Peyer's patch (tissue), 4 donors: ENCODE measurements at regions not wholly inside any gene's neighbourhood (a gene's known extent, or its start where the extent isn't known, plus 50 kb on each side); places are given as distances from the start of the nearest gene placed in this dataset.

Experiments
- DNase-seq, 3 donors: peaks; one replicate each; pipeline ENCODE4 v3.0.0-alpha.2; 2017 to 2019
- H3K27ac ChIP-seq, 4 donors: fragments of 200-600 bp; sonication (generic); one replicate each; pipeline ENCODE4 v1.5.1; 2016 to 2019
- H3K27me3 ChIP-seq, 2 donors: fragments of 200-600 bp; sonication (generic); one replicate each; pipeline ENCODE4 v1.5.1; 2019
- H3K36me3 ChIP-seq, 3 donors: fragments of 200-600 bp; sonication (generic); one replicate each; pipeline ENCODE4 v1.5.1; 2016 to 2019
- H3K4me1 ChIP-seq, 4 donors: fragments of 200-600 bp; sonication (generic); one replicate each; pipeline ENCODE4 v1.5.1; 2016 to 2019
- H3K4me3 ChIP-seq, 4 donors: fragments of 200-600 bp; sonication (generic); 1 replicate in 3 of 4; 2 replicates in 1 of 4; pipeline ENCODE4 v1.5.1; 2016 to 2019; ENCODE audit warnings: mild to moderate bottlenecking in 1 of 4
- H3K9me3 ChIP-seq, 4 donors: fragments of 200-600 bp; sonication (generic); one replicate each; pipeline ENCODE4 v1.5.1; 2016 to 2019; ENCODE audit warnings: mild to moderate bottlenecking in 1 of 4
- CTCF ChIP-seq, 6 experiments: fragments of 450-650 bp in 4 of 6; fragments of 200-600 bp in 2 of 6; sonication (generic) in 1 of 6; IDR thresholded peaks; one replicate each; pipeline ENCODE4 v1.5.1; 2017 to 2019; ENCODE audit warnings: antibody characterized with exemption in 6 of 6, mild to moderate bottlenecking in 3 of 6, moderate library complexity in 1 of 6
- POLR2A ChIP-seq, 2 donors: fragments of 450-650 bp; IDR thresholded peaks; one replicate each; pipeline ENCODE4 v1.5.1; 2017; ENCODE audit warnings: antibody characterized with exemption in 2 of 2, mild to moderate bottlenecking in 2 of 2, moderate library complexity in 2 of 2

- no peaks in the 10 kb centered on the region for H3K9me3 ChIP-seq
Measured at GRCh38 chr2:761384-761783, 84.2 kb upstream of the TMEM18 start.

GRCh38 chr2:760001-760400, 82.8 kb upstream of the TMEM18 start:
- Histone ChIP-seq H3K27me3 (no peaks in the 10 kb centered on the region), H3K4me3 (no peak overlapping the region), H3K4me1 (no peaks in the 10 kb centered on the region), H3K36me3 (no peaks in the 10 kb centered on the region), H3K9me3 (no peaks in the 10 kb centered on the region), H3K27ac (no peak overlapping the region)
- DNase-seq, result no peak
- TF ChIP-seq POLR2A (IDR thresholded peaks at IDR 0.05) (no peak), CTCF (IDR thresholded peaks at IDR 0.05) (no peak)

More at GRCh38 chr2:761384-761783, 84.2 kb upstream of the TMEM18 start:
- no peak overlapping the region for H3K4me3 ChIP-seq
- no peaks in the 10 kb centered on the region for H3K4me1 ChIP-seq
- TF ChIP-seq POLR2A (IDR thresholded peaks at IDR 0.05), result no peak
- no peak for TF ChIP-seq CTCF (IDR thresholded peaks at IDR 0.05)
- no peaks in the 10 kb centered on the region for H3K27me3 ChIP-seq
- no peak for DNase-seq
- no peak overlapping the region for H3K27ac ChIP-seq
- no peaks in the 10 kb centered on the region for H3K36me3 ChIP-seq

GRCh38 chr2:758073-758820, 81.0 kb upstream of the TMEM18 start:
- Histone ChIP-seq H3K27me3 (no peaks in the 10 kb centered on the region), H3K9me3 (no peaks in the 10 kb centered on the region), H3K27ac (no peak overlapping the region), H3K4me3 (no peak overlapping the region), H3K36me3 (no peaks in the 10 kb centered on the region), H3K4me1 (no peaks in the 10 kb centered on the region)
- TF ChIP-seq POLR2A (IDR thresholded peaks at IDR 0.05), result no peak
- TF ChIP-seq CTCF (IDR thresholded peaks at IDR 0.05), result no peak
- no peak for DNase-seq

- DNase-seq, result no peak
- no peak overlapping the region for H3K4me3 ChIP-seq
- H3K4me1 ChIP-seq, result no peaks in the 10 kb centered on the region
- H3K27me3 ChIP-seq, result no peaks in the 10 kb centered on the region
- H3K27ac ChIP-seq, result no peak overlapping the region
- H3K9me3 ChIP-seq, result no peaks in the 10 kb centered on the region
- TF ChIP-seq CTCF (IDR thresholded peaks at IDR 0.05), result no peak
- no peak for TF ChIP-seq POLR2A (IDR thresholded peaks at IDR 0.05)
- no peaks in the 10 kb centered on the region for H3K36me3 ChIP-seq
Measured at GRCh38 chr2:753123-753522, 75.9 kb upstream of the TMEM18 start.

- H3K27me3 ChIP-seq, result no peaks in the 10 kb centered on the region
- no peak for DNase-seq
- H3K9me3 ChIP-seq, result no peaks in the 10 kb centered on the region
- H3K4me3 ChIP-seq, result no peak overlapping the region
- no peaks in the 10 kb centered on the region for H3K4me1 ChIP-seq
- H3K27ac ChIP-seq, result no peak overlapping the region
- TF ChIP-seq CTCF (IDR thresholded peaks at IDR 0.05) (no peak), POLR2A (IDR thresholded peaks at IDR 0.05) (no peak)
- H3K36me3 ChIP-seq, result no peaks in the 10 kb centered on the region
Measured at GRCh38 chr2:751474-751873, 74.3 kb upstream of the TMEM18 start.
